Left lung (tissue), 4 donors: ENCODE measurements at regions not wholly inside any gene's neighbourhood (a gene's known extent, or its start where the extent isn't known, plus 50 kb on each side); places are given as distances from the start of the nearest gene placed in this dataset.

Experiments used
- ATAC-seq: fragments of 200-7000 bp; cut with Tn5 transposase; one replicate; pipeline ENCODE4 v1.9.1; 2020; ENCODE audit warnings: moderate library complexity
- DNase-seq, 4 donors: peaks; one replicate each; pipeline ENCODE4 v3.0.0-alpha.2; 2013 to 2020
- H3K27ac ChIP-seq, 2 donors: fragments of 200-600 bp; sonication (generic) in 1 of 2; one replicate each; pipeline versions ENCODE4 v1.5.0 to v1.8.0; 2020 to 2021
- H3K27me3 ChIP-seq, 2 donors: fragments of 200-600 bp; sonication (generic) in 1 of 2; one replicate each; pipeline versions ENCODE4 v1.5.0 to v1.8.0; 2020 to 2021
- H3K36me3 ChIP-seq, 2 donors: fragments of 200-600 bp; sonication (generic) in 1 of 2; one replicate each; pipeline versions ENCODE4 v1.5.0 to v1.8.0; 2020 to 2021
- H3K4me1 ChIP-seq, 2 donors: fragments of 200-600 bp; one replicate each; pipeline ENCODE4 v1.8.0; 2021
- H3K4me3 ChIP-seq, 2 donors: fragments of 200-600 bp; sonication (generic) in 1 of 2; one replicate each; pipeline versions ENCODE4 v1.5.0 to v1.8.0; 2020 to 2021; ENCODE audit warnings: mild to moderate bottlenecking in 1 of 2
- H3K9me3 ChIP-seq, 2 donors: fragments of 200-600 bp; sonication (generic) in 1 of 2; one replicate each; pipeline versions ENCODE4 v1.5.0 to v1.8.0; 2020 to 2021
- CTCF ChIP-seq, 2 donors: fragments of 200-600 bp; sonication (generic) in 1 of 2; IDR thresholded peaks; one replicate each; pipeline versions ENCODE4 v1.5.0 to v1.8.0; 2021; ENCODE audit warnings: antibody characterized with exemption in 2 of 2
- intact Hi-C, 2 donors: fragments of 100-400 bp; cut with DNase I; formaldehyde crosslinking; loops; one replicate each; pipeline versions ENCODE4 v1.11.2 to v1.14.2; 2022
- donor health status: DM: no; HTN: yes; CAD: no.
- donor health status: DM: no; HTN: no; CAD: no.

DNA sequence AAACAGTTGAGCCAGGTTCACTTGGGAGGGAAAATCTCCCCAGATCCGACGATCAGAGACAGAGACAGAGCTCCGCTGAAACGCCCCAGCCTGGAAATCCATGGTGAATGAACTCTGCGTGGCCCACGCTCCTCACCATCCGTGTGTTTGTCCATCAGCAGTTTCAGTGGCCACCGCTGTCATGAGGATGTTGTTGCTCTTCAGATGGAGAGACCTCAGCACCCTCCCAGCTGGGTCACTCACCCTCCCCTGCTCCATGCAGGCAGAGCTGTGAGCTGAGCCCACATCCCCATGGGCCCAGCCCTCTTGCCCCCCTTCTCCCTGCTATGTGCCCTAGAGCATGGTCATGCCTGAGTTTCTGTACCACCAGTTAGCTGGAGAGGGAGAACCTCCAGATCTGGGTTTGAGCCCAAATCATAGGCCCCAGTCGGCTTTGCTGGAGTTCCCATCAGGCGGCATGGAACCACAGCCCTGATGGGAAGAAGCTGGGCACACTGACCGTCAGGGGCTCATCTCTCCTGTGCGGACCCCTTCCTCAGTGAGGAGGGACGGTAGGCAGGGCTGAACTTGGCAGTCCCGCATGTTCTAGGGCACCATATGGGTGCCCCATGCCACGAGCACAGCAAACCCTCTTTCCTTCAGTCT lies 154.4 kb upstream of the COL5A1 start:
- DNase-seq (peak in 1 of 4 donors; percentile 33), ATAC-seq (no peak)
- Histone ChIP-seq H3K4me1 (peaks cover 0 to 6% of the 10 kb centered on the region in 2 donors), H3K27ac (no peak overlapping the region), H3K27me3 (peaks cover 0 to 6% of the 10 kb centered on the region in 2 donors), H3K36me3 (no peaks in the 10 kb centered on the region), H3K4me3 (no peak overlapping the region), H3K9me3 (no peaks in the 10 kb centered on the region)
- intact Hi-C loops = no loop called here
- no peak for TF ChIP-seq CTCF (IDR thresholded peaks at IDR 0.05)

DNA sequence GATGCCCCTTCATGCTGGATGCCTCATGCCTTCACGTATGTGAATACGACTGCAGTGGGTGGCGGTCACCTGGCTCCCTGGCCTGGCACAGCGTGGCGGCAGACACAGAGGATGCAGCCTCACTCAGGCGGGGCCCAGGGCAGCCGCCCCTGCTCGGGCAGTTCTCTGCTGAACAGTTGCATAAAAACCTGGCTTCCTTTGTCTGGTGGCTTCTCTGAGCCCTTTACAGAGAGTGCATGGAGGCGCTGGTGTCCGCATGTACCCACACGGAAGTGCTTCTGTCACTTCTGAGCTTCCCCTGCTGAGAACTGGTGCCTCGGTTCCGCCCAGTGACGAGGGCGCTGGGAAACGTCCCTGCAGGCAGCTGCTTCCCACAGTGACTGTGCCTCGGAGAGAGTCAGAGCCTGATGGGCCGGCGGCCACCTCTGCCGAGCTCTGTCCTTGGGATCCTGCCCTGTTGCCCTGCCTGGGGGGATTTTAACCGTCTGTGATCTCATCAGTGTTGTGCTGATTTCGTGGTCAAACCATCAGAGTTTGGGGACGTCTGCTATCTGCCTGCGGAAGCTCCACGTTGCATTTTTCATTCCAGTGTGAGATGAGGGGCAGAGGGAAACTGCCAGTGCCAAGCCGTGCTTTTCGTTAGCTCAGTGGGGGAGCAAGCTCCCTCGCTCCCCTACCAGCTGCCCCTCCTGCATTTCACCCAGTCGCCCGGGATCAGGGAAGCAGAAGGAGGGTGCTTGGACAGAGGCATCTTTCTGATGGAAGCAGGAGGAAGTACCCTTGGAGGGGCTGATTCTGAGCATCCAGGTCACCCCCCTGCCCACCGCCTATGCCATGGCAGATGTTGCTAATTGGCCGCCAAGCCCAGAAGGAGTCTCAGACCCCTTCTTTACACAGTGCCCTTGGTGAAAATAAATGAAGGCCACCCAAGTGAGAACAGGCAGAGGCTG lies 153.0 kb upstream of the COL5A1 start:
- no peaks in the 10 kb centered on the region for H3K9me3 ChIP-seq
- DNase-seq = peak in 1 of 4 donors; percentile 68
- ATAC-seq = no peak
- TF ChIP-seq CTCF (IDR thresholded peaks at IDR 0.05) = no peak
- H3K27me3 ChIP-seq = peaks cover 0 to 14% of the 10 kb centered on the region in 2 donors
- no peaks in the 10 kb centered on the region for H3K36me3 ChIP-seq
- intact Hi-C loops = no loop called here
- H3K4me3 ChIP-seq = no peak overlapping the region
- H3K27ac ChIP-seq = no peak overlapping the region
- peaks cover 0 to 8% of the 10 kb centered on the region in 2 donors for H3K4me1 ChIP-seq

GRCh38 chr9:134489621-134490408 lies 151.8 kb upstream of the COL5A1 start:
- intact Hi-C loops = no loop called here

DNA sequence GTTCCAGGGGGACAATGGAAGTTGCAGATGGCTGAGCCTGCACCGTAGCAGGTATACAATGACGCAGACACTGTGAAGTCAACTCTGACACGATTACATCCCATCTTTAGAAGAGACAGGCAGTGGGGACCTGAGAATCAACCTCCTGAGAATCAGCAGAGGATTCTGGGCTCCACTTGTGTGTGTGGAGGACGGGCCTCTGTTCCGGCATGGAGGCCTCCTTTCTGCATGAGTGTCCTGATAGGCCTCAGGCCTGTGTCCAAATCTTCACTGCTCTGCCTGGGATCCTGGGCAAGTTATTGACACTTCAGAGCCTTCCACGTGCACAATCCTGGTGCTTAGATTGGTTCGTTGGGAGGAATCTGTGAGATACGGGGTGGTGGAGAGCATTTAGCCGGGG lies 151.2 kb upstream of the COL5A1 start:
- Histone ChIP-seq H3K4me3 (no peak overlapping the region), H3K27ac (no peak overlapping the region), H3K4me1 (peaks cover 0 to 8% of the 10 kb centered on the region in 2 donors), H3K27me3 (peaks cover 0 to 16% of the 10 kb centered on the region in 2 donors), H3K9me3 (no peaks in the 10 kb centered on the region), H3K36me3 (no peaks in the 10 kb centered on the region)
- ATAC-seq (no peak), DNase-seq (peak in 1 of 4 donors; percentile 24)
- no peak for TF ChIP-seq CTCF (IDR thresholded peaks at IDR 0.05)
- intact Hi-C loops = no loop called here

More at GRCh38 chr9:134489621-134490408, 151.8 kb upstream of the COL5A1 start:
- peaks cover 0 to 8% of the 10 kb centered on the region in 2 donors for H3K4me1 ChIP-seq
- ATAC-seq = no peak
- H3K36me3 ChIP-seq = no peaks in the 10 kb centered on the region
- TF ChIP-seq CTCF (IDR thresholded peaks at IDR 0.05) = no peak
- H3K27ac ChIP-seq = no peak overlapping the region
- peak in 1 of 4 donors; percentile 38 for DNase-seq
- H3K9me3 ChIP-seq = no peaks in the 10 kb centered on the region
- H3K4me3 ChIP-seq = no peak overlapping the region
- H3K27me3 ChIP-seq = peaks cover 0 to 14% of the 10 kb centered on the region in 2 donors
